ENCODE measurements at regions not wholly inside any gene's neighbourhood (a gene's known extent, or its start where the extent isn't known, plus 50 kb on each side); places are given as distances from the start of the nearest gene placed in this dataset.
A peak's percentile ranks its signal among the peaks of the same experiment; 100 is the strongest.

DNA sequence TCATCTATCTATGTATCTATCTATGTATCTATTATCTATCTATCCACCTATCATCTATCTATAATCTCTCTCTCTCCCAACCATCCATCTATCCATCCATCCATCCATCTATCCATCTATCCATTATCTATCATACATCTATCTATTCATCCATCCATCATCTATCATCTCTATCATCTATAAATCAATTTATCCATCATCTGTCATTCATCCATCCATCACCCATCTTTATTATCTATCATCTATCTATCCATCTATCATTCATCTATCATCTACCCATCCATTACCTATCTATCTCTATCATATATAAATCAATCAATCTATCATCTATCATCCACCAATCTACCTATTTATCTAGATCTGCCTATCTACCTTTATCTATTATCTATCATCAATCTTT, 69.4 kb upstream of the PPP2R3B start:
- peaks cover 0 to 3% (median 0%) of the 10 kb centered on the region in 4 donors for H3K9me3 ChIP-seq
- no peaks in the 10 kb centered on the region for H3K36me3 ChIP-seq
- H3K27me3 ChIP-seq, result peaks cover 0 to 30% (median 0%) of the 10 kb centered on the region in 3 donors
- H3K4me1 ChIP-seq, result no peaks in the 10 kb centered on the region
- TF ChIP-seq POLR2AphosphoS5 (IDR thresholded peaks at IDR 0.05) (peak in 2 of 4 donors; percentile 16 to 25), EP300 (IDR thresholded peaks at IDR 0.05) (no peak)
- H3K4me3 ChIP-seq, result no peak overlapping the region
- no peak for DNase-seq
- intact Hi-C loops (cut with DNase I), result no loop called here
- H3K27ac ChIP-seq, result no peak overlapping the region

DNA sequence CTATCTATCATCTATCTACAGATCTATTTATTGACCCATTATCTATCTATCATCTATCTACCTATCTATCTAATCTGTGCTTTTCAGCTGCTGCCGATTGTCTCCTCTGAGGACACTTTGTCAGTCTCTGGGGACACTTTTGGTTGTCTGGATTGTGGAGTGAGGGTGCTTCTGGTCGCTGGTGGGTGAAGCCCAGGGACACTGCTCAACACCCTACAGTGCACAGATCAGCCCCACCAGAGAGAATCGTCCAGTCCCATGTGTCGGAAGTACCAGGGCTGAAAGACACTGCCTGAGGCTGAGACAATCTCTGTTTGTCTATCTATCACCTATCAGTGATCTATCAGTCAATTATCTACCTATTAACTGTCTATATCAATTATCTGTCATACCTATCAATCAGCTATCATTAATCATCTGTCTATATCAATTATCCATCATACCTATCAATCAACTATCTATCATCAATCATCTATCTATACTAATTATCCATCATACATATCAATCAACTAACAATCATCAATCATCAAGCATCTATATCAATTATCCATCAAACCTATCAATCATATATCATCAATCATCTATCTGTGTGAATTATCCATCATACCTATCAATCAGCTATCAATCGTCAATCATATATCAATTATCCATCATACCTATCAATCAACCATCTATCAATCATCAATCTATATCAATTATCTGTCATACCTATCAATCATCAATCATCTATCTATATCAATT, 70.0 kb upstream of the PPP2R3B start:
- H3K9me3 ChIP-seq, result peaks cover 0 to 3% (median 0%) of the 10 kb centered on the region in 4 donors
- intact Hi-C loops (cut with DNase I), result no loop called here
- 69 to 84% methylated on average over 5 of the region's 5 CpGs for WGBS, 2 donors
- no peaks in the 10 kb centered on the region for H3K4me1 ChIP-seq
- peaks cover 0 to 30% (median 0%) of the 10 kb centered on the region in 3 donors for H3K27me3 ChIP-seq
- H3K27ac ChIP-seq, result no peak overlapping the region
- peak; percentile 15 for DNase-seq
- TF ChIP-seq EP300 (IDR thresholded peaks at IDR 0.05) (no peak), POLR2A (IDR thresholded peaks at IDR 0.05) (no peak), POLR2AphosphoS5 (IDR thresholded peaks at IDR 0.05) (peak in 3 of 4 donors; percentile 22 to 74 (median 62))
- TF ChIP-seq, protein P1, sequence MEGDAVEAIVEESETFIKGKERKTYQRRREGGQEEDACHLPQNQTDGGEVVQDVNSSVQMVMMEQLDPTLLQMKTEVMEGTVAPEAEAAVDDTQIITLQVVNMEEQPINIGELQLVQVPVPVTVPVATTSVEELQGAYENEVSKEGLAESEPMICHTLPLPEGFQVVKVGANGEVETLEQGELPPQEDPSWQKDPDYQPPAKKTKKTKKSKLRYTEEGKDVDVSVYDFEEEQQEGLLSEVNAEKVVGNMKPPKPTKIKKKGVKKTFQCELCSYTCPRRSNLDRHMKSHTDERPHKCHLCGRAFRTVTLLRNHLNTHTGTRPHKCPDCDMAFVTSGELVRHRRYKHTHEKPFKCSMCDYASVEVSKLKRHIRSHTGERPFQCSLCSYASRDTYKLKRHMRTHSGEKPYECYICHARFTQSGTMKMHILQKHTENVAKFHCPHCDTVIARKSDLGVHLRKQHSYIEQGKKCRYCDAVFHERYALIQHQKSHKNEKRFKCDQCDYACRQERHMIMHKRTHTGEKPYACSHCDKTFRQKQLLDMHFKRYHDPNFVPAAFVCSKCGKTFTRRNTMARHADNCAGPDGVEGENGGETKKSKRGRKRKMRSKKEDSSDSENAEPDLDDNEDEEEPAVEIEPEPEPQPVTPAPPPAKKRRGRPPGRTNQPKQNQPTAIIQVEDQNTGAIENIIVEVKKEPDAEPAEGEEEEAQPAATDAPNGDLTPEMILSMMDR (IDR thresholded peaks at IDR 0.05), result no peak
- H3K4me3 ChIP-seq, result no peak overlapping the region
- no peaks in the 10 kb centered on the region for H3K36me3 ChIP-seq

DNA sequence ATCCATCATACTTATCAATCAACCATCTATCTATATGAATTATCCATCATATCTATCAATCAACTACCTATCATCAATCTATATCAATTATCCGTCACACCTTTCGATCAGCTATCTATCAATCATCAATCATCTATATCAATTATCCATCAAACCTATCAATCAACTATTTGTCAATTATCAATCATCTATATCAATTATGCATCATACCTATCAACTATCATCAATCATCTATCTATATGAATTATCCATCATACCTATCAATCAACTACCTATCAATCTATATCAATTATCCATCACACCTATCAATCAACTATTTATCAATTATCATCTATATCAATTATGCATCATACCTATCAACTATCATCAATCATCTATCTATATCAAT, 70.6 kb upstream of the PPP2R3B start:
- no peak overlapping the region for H3K27ac ChIP-seq

DNA sequence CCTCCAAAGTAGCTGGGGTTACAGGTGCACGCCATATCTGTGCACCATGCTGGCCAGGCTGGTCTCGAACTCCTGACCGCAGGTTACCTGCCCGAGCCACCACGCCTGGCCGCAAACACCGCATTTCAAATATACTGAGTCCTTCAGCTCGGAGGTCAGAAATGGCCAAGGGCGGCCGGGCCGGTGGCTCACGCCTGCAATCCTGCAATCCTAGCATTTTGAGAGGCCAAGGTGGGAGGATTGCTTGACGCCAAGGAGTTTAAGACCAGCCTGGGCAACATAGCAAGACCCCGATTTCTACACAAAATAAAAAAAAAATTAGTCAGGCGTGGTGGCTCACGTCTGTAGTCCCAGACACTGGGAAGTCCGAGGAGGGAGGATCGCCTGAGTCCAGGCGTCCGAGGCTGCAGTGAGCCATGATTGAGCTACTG, 71.9 kb upstream of the PPP2R3B start:
- intact Hi-C loops (cut with DNase I), result no loop called here

More for the DNA sequence above, 70.6 kb upstream of the PPP2R3B start:
- Histone ChIP-seq H3K36me3 (no peaks in the 10 kb centered on the region), H3K27me3 (peaks cover 0 to 26% (median 0%) of the 10 kb centered on the region in 3 donors), H3K4me1 (no peaks in the 10 kb centered on the region), H3K4me3 (no peak overlapping the region), H3K9me3 (peaks cover 0 to 3% (median 0%) of the 10 kb centered on the region in 4 donors)
- whole genome bisulfite sequencing, 2 donors, result 77 to 93% methylated on average over 2 of the region's 2 CpGs
- TF ChIP-seq POLR2AphosphoS5 (IDR thresholded peaks at IDR 0.05) (peak; percentile 34 to 79 (median 64)), POLR2A (IDR thresholded peaks at IDR 0.05) (no peak)
- DNase-seq, result no peak
- intact Hi-C loops (cut with DNase I), result no loop called here

DNA sequence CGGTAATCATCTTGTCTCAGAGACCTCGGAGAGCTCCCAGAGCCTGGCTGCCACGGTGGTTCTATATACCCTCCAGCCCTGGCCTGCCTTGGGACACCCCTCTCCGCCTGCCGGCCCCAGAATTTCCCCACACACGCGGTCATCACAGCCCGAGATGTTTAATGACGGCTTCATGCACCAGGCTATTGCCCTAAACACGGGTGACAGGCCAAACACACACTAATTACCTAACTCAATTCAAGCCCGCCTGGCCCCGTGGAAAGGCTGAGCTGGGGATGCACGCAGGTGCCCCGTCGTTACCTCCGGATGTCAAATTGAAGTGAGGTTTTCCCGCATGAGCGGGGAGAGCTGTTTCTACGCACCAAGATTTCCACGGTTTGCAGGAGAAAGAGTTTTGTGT, 72.9 kb upstream of the PPP2R3B start:
- H3K27ac ChIP-seq, result no peak overlapping the region
- intact Hi-C loops (cut with DNase I), result no loop called here
- no peaks in the 10 kb centered on the region for H3K4me1 ChIP-seq
- no peaks in the 10 kb centered on the region for H3K36me3 ChIP-seq
- peaks cover 0 to under 1% (median 0%) of the 10 kb centered on the region in 4 donors for H3K9me3 ChIP-seq
- WGBS, 2 donors, result 72 to 75% methylated on average over 20 of the region's 20 CpGs
- TF ChIP-seq, protein P1 (IDR thresholded peaks at IDR 0.05), result no peak
- no peak for TF ChIP-seq EP300 (IDR thresholded peaks at IDR 0.05)
- no peak for TF ChIP-seq POLR2A (IDR thresholded peaks at IDR 0.05)
- TF ChIP-seq POLR2AphosphoS5 (IDR thresholded peaks at IDR 0.05), result no peak
- H3K27me3 ChIP-seq, result peaks cover 0 to 22% (median 0%) of the 10 kb centered on the region in 3 donors
- no peak overlapping the region for H3K4me3 ChIP-seq
- peak; percentile 14 for DNase-seq

More for the DNA sequence above, 71.9 kb upstream of the PPP2R3B start:
- Histone ChIP-seq H3K4me1 (no peaks in the 10 kb centered on the region), H3K27ac (no peak overlapping the region), H3K36me3 (no peaks in the 10 kb centered on the region), H3K9me3 (peaks cover 0 to 3% (median 0%) of the 10 kb centered on the region in 4 donors), H3K4me3 (no peak overlapping the region), H3K27me3 (peaks cover 0 to 26% (median 0%) of the 10 kb centered on the region in 3 donors)
- WGBS, 2 donors, result 93 to 94% methylated on average over 20 of the region's 20 CpGs
- DNase-seq, result peak; percentile 25
- TF ChIP-seq EP300 (IDR thresholded peaks at IDR 0.05) (no peak), POLR2AphosphoS5 (IDR thresholded peaks at IDR 0.05) (no peak)

DNA sequence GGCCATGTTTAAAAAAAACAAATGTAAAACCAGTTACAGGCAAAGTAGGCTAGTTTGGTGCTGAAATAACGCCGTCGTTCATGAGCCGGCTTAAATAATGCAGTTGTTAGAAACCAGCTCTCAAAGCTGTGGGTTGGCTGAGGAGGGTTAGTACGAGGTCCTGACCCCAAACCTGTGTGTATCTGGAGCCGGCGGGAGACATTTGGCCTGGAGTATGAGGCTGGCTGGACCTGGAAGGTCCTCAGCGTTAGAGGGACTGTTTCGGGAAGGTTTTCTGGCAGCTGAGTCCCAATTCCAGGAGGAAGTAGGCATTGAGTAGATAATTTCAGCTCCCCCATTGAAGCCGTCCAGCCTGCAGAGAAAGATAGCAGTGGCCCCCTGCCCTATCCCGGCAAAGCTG, 73.4 kb upstream of the PPP2R3B start:
- 70 to 78% methylated on average over 11 of the region's 11 CpGs for WGBS, 2 donors

More for the DNA sequence above, 73.4 kb upstream of the PPP2R3B start:
- H3K27me3 ChIP-seq, result peaks cover 0 to 22% (median 0%) of the 10 kb centered on the region in 3 donors
- H3K36me3 ChIP-seq, result no peaks in the 10 kb centered on the region
- no peak overlapping the region for H3K4me3 ChIP-seq
- no peaks in the 10 kb centered on the region for H3K9me3 ChIP-seq
- H3K27ac ChIP-seq, result no peak overlapping the region
- H3K4me1 ChIP-seq, result no peaks in the 10 kb centered on the region
- no peak for DNase-seq
- TF ChIP-seq, protein P1 (IDR thresholded peaks at IDR 0.05), result no peak
- TF ChIP-seq POLR2A (IDR thresholded peaks at IDR 0.05) (no peak), EP300 (IDR thresholded peaks at IDR 0.05) (no peak), POLR2AphosphoS5 (IDR thresholded peaks at IDR 0.05) (no peak)
- intact Hi-C loops (cut with DNase I), result no loop called here

Data from sigmoid colon (tissue), 6 donors.